Right lobe of liver (tissue), 6 donors: ENCODE measurements at regions not wholly inside any gene's neighbourhood (a gene's known extent, or its start where the extent isn't known, plus 50 kb on each side); places are given as distances from the start of the nearest gene placed in this dataset.
A peak's percentile ranks its signal among the peaks of the same experiment; 100 is the strongest.
"Not testable (repeated sequence)": the region's sequence is repeated elsewhere in the genome, so short reads cannot be mapped to it uniquely, and the experiment has no call there.

Experiments used
- ATAC-seq, 4 donors: fragments of 200-7000 bp; cut with Tn5 transposase; one replicate each; pipeline ENCODE4 v1.9.1; 2020; ENCODE audit warnings: mild to moderate bottlenecking in 4 of 4, moderate library complexity in 4 of 4
- DNase-seq, 3 donors: peaks; one replicate each; pipeline ENCODE4 v3.0.0-alpha.2; 2020
- H3K27ac ChIP-seq, 3 donors: fragments of 200-600 bp; one replicate each; pipeline ENCODE4 v1.8.0; 2022
- H3K27me3 ChIP-seq, 2 donors: fragments of 200-600 bp; one replicate each; pipeline ENCODE4 v1.8.0; 2022
- H3K36me3 ChIP-seq, 4 donors: fragments of 200-600 bp; sonication (generic) in 1 of 4; one replicate each; pipeline versions ENCODE4 v1.5.1 to v1.8.0; 2017 to 2022; ENCODE audit warnings: control low read depth in 1 of 4
- H3K4me1 ChIP-seq, 4 donors: fragments of 200-600 bp; sonication (generic) in 1 of 4; one replicate each; pipeline versions ENCODE4 v1.5.1 to v1.8.0; 2017 to 2022; ENCODE audit warnings: control low read depth in 1 of 4
- H3K4me3 ChIP-seq, 3 donors: fragments of 200-600 bp; one replicate each; pipeline ENCODE4 v1.8.0; 2022
- H3K9me3 ChIP-seq, 4 donors: fragments of 200-600 bp; sonication (generic) in 1 of 4; one replicate each; pipeline versions ENCODE4 v1.5.1 to v1.8.0; 2017 to 2022; ENCODE audit warnings: control low read depth in 1 of 4
- POLR2A ChIP-seq: fragments of 450-650 bp; IDR thresholded peaks from one replicate; pipeline ENCODE4 v1.6.1; 2017; ENCODE audit warnings: antibody characterized with exemption, mild to moderate bottlenecking
- WGBS: methylation state at CpG from one replicate; pipeline ENCODE4 v1.1.6; 2018; ENCODE audit warnings: low coverage, low lambda C conversion rate; ENCODE audit not compliant: insufficient coverage; ENCODE audit errors: missing lambda C conversion rate; 5-methylcytosine and 5-hydroxymethylcytosine counted together
- intact Hi-C, 2 donors: fragments of 100-400 bp; cut with DNase I; formaldehyde crosslinking; loops; one replicate each; pipeline versions ENCODE4 v1.11.2 to v1.14.1; 2022
- TF ChIP-seq, protein P1 (sequence below), 4 donors: fragments of 200-600 bp in 3 of 4; fragments of 450-650 bp in 1 of 4; IDR thresholded peaks; one replicate each; pipeline versions ENCODE4 v1.5.1 to v1.8.0; 2016 to 2022; ENCODE audit warnings: antibody characterized with exemption in 4 of 4, mild to moderate bottlenecking in 2 of 4
- donor health status: DM: no; HTN: yes; CAD: no.
- donor health status: DM: no; HTN: no; CAD: no.
- donor health status: DM: no; HTN: no; CAD: no.
- donor health status: DM: no; HTN: yes; CAD: no.
- donor health status: DM: no; HTN: yes; CAD: no.

DNA sequence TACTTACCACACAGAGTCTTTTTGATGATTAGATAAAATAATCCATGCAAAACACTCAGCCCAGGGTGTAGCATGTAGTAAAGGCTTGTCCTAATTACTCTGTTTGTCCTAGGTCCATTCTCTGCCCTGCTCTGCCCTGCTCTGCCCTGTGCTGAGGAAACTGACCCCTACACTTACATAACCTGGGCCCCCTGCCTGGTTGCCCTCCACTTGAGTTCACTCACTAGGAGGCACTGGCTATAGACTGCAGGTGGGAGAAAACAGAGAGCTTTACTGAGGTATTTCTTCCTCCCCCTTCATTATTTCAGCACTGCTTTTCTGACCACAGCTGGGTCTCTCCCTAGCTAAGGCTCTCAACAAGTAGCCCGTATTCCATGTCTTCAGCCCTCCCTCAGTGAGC, 70.9 kb upstream of the TBX18 start:
- 29% methylated on average over 1 of the region's 1 CpG for WGBS
- intact Hi-C loops, result no loop called here
- DNase-seq (peak in 2 of 3 donors; percentile 49 to 57), ATAC-seq (peak in 3 of 4 donors; percentile 77 to 95 (median 77))
- no peak overlapping the region for H3K27ac ChIP-seq
- H3K9me3 ChIP-seq, result no peaks in the 10 kb centered on the region
- H3K27me3 ChIP-seq, result no peaks in the 10 kb centered on the region
- no peaks in the 10 kb centered on the region for H3K36me3 ChIP-seq
- no peak for TF ChIP-seq POLR2A
- TF ChIP-seq, protein P1, sequence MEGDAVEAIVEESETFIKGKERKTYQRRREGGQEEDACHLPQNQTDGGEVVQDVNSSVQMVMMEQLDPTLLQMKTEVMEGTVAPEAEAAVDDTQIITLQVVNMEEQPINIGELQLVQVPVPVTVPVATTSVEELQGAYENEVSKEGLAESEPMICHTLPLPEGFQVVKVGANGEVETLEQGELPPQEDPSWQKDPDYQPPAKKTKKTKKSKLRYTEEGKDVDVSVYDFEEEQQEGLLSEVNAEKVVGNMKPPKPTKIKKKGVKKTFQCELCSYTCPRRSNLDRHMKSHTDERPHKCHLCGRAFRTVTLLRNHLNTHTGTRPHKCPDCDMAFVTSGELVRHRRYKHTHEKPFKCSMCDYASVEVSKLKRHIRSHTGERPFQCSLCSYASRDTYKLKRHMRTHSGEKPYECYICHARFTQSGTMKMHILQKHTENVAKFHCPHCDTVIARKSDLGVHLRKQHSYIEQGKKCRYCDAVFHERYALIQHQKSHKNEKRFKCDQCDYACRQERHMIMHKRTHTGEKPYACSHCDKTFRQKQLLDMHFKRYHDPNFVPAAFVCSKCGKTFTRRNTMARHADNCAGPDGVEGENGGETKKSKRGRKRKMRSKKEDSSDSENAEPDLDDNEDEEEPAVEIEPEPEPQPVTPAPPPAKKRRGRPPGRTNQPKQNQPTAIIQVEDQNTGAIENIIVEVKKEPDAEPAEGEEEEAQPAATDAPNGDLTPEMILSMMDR (IDR thresholded peaks at IDR 0.05), result no peak
- H3K4me3 ChIP-seq, result no peak overlapping the region
- H3K4me1 ChIP-seq, result peaks cover 0 to 8% (median 0%) of the 10 kb centered on the region in 4 donors

DNA sequence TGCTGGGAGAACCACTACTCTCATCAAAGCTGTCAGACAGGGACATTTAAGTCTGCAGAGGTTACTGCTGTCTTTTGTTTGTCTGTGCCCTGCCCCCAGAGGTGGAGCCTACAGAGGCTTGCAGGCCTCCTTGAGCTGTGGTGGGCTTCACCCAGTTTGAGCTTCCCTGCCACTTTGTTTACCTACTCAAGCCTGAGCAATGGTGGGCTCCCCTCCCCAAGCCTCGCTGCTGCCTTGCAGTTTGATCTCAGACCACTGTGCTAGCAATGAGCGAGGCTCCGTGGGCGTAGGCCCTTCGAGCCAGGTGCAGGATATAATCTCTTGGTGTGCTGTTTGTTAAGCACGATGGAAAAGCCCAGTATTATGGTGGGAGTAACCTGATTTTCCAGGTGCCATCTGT, 67.5 kb upstream of the TBX18 start:
- DNase-seq, H3K27ac ChIP-seq, H3K27me3 ChIP-seq, intact Hi-C loops, H3K36me3 ChIP-seq, H3K9me3 ChIP-seq, H3K4me1 ChIP-seq, ATAC-seq, H3K4me3 ChIP-seq: not testable (repeated sequence)
- WGBS, result 87% methylated on average over 5 of the region's 6 CpGs

DNA sequence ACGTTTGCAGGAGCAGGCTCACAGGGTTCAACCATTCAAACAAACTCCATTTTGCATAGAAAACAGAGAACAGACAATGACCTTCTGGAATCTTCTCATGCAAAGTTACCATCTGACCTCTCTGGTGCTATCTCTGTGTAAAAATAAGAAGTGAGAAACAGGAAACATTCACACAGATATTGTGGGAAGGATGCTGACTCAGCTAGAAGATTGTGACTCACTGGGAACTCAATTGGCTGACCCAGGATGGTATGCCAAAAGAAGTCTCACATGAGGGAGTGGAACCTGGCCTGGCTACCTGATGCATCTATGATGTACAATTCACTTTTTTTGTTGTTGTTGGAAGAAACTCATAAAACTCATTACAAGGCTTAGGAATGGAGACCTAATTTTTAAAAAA, 61.1 kb upstream of the TBX18 start:
- 25% methylated on average over 1 of the region's 1 CpG for WGBS
- no peak for ATAC-seq

DNA sequence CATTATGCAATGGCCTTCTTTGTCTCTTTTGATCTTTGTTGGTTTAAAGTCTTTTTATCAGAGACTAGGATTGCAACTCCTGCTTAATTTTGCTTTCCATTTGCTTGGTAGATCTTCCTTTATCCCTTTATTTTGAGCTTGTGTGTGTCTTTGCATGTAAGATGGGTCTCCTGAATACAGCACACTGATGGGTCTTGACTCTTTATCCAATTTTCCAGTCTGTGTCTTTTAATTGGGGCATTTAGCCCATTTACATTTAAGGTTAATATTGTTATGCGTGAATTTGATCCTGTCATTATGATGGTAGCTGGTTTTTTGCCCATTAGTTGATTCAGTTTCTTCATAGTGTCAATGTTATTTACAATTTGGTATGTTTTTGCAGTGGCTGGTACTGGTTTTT, 56.9 kb upstream of the TBX18 start:
- H3K27ac ChIP-seq, H3K27me3 ChIP-seq, DNase-seq, H3K36me3 ChIP-seq, H3K9me3 ChIP-seq, H3K4me1 ChIP-seq, H3K4me3 ChIP-seq, ATAC-seq, intact Hi-C loops: not testable (repeated sequence)
- 50% methylated on average over 1 of the region's 1 CpG for WGBS

More for the DNA sequence above, 61.1 kb upstream of the TBX18 start:
- Histone ChIP-seq H3K36me3 (no peaks in the 10 kb centered on the region), H3K9me3 (no peaks in the 10 kb centered on the region), H3K27me3 (no peaks in the 10 kb centered on the region), H3K27ac (no peak overlapping the region), H3K4me3 (no peak overlapping the region), H3K4me1 (no peaks in the 10 kb centered on the region)
- intact Hi-C loops, result no loop called here
- no peak for TF ChIP-seq POLR2A
- TF ChIP-seq, protein P1 (IDR thresholded peaks at IDR 0.05), result no peak
- DNase-seq, result no peak

DNA sequence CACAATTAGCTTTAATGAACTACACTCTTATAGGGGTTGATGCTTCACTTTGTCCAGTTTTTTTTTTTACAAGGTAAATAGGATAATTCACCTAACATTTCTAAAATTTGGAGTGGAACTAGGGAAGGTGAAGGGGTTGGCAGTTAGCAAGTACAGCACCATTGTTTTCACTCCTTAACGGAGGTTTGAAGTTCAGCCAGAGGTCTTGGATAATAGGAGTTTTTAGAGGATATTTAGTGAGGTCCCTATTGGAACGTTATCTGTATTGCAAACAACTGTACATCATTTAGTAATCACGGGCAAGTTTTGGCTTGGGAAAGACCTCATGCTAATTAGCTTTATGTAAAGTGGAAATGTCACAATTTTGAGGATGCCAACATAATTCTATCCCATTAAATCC, 52.3 kb upstream of the TBX18 start:
- WGBS, result 34% methylated on average over 3 of the region's 3 CpGs
- no peak for DNase-seq
- no peak for ATAC-seq
- Histone ChIP-seq H3K4me1 (no peaks in the 10 kb centered on the region), H3K27ac (no peak overlapping the region), H3K4me3 (no peak overlapping the region), H3K36me3 (no peaks in the 10 kb centered on the region), H3K9me3 (no peaks in the 10 kb centered on the region), H3K27me3 (no peaks in the 10 kb centered on the region)
- TF ChIP-seq, protein P1 (IDR thresholded peaks at IDR 0.05), result no peak
- TF ChIP-seq POLR2A, result no peak
- intact Hi-C loops, result no loop called here
